Fibroblast of the aortic adventitia (primary cell): ENCODE measurements at regions not wholly inside any gene's neighbourhood (a gene's known extent, or its start where the extent isn't known, plus 50 kb on each side); places are given as distances from the start of the nearest gene placed in this dataset.

Experiments used
- DNase-seq: peaks from one replicate; pipeline ENCODE4 v3.0.0-alpha.2; 2010; ENCODE audit warnings: low read depth
- H3K4me3 ChIP-seq: 2 replicates; pipeline ENCODE4 v1.5.1; 2011; ENCODE audit warnings: low read depth, mild to moderate bottlenecking, control low read depth, low read length, moderate library complexity
- CTCF ChIP-seq: IDR thresholded peaks from 2 replicates; pipeline ENCODE4 v1.5.1; 2011; ENCODE audit warnings: mild to moderate bottlenecking, low read length, control low read depth, inconsistent platforms; ENCODE audit not compliant: insufficient read depth

- DNase-seq = no peak
- no peak for TF ChIP-seq CTCF
- H3K4me3 ChIP-seq = no peak overlapping the region
These were observed 662.8 kb downstream of the OLFM4 start for GRCh38 chr13:53691417-53691816.

DNA sequence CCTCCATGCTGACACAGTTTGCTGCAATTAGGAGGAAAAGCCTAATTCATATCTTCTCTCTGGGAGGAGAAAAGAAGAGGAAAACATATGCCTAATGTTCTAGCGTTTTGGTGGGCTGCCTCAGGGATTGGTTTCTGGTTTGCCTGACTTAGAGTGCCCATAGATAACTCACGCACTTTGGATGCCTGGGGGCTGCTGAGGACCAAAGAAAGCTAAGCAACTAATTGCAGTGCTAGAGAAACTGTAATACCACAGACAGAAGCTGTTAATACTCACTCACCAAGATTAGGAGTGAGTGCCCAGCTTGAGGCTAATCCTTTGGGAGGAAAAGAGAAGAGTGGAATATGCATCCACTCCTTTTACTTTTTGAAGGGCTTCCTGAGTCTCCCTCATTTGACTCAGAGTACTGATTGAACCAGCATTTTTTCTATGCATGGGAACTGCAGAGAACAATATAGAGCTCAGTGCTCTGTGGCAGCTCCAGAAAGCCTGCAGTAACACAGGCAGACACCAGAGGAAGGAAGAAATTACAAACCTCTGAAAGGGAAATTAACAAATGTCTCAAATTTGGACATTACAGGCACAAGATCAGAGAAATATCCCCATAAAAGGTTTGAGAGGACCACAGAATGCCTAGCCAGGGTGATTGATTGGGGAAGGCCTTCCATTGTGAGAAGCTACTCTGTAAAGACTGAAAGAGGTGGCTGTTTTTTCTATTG lies 666.4 kb downstream of the OLFM4 start:
- no peak for DNase-seq
- no peak overlapping the region for H3K4me3 ChIP-seq
- no peak for TF ChIP-seq CTCF

DNA sequence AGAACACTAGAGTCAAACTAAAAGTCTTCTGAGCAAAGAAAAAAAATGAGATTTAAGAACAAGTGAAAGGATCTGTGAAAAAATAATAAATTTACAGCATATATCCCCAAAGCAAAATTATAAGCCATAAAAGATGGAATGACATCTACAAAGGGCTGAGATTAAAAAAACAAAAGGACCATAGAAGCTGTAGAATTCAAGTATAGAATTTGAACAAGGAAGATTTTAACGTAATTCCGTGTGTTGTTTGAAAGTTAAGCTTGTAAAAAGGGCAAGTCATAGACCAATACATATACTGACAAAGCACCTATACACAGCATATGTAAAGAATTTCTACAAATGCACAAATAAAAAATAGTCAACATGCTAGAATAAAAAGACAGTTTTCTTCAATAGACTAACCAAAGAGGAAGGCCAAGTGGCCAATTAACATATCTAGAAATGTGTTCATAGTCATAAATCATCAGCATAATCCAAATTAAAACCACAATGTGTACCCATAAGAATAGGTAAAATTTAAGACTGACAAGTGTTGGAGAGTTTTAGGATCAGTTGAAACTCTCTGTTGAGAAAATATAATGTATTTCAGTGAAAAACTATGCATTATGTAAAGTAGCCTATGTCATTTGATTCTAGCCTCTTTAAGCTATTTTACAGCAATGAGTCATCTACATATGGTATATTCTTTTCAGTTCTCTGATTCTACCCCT lies 674.9 kb downstream of the OLFM4 start:
- no peak for TF ChIP-seq CTCF
- no peak overlapping the region for H3K4me3 ChIP-seq
- DNase-seq = no peak

- TF ChIP-seq CTCF = no peak
- no peak for DNase-seq
- H3K4me3 ChIP-seq = no peak overlapping the region
These were observed 690.7 kb downstream of the OLFM4 start for GRCh38 chr13:53719281-53719680.

DNA sequence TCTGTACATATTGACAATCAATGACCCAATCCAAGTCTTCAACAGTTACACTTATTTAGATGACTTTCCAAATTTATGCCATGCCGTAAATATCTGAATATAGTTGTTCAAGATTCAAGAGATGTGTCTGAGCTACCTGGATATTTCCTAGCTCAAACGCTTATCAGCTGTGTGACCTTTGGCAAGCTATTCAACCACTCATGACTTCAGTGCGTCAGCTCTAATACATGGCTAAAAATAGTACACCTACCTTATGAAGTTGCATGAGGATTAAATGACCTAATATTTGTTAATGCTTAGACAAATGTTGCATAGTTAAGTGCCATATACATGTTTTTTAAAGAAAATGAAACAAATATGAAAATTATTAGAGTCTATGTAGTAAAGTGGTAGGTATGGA lies 704.1 kb downstream of the OLFM4 start:
- H3K4me3 ChIP-seq = no peak overlapping the region
- no peak for TF ChIP-seq CTCF
- DNase-seq = no peak

DNA sequence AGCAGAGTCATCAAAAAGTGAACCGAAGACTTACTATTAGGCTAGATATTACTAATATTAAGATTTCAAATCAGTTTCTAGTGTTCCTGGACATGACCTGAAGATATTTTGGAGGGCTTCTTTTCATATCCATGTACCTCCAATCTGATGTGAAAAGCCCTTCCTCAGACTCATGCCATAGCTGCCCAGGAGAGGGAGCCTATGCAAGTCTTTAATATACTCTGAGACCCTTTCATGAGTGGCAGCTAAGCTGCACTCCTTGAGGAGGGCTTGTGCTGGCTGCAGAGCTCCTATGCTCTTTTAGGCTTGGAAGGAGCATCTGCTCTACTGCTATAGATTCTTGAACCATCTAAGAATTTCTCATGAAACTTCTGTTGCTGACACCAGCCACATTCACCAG lies 715.3 kb downstream of the OLFM4 start:
- TF ChIP-seq CTCF = no peak
- H3K4me3 ChIP-seq = no peak overlapping the region

DNA sequence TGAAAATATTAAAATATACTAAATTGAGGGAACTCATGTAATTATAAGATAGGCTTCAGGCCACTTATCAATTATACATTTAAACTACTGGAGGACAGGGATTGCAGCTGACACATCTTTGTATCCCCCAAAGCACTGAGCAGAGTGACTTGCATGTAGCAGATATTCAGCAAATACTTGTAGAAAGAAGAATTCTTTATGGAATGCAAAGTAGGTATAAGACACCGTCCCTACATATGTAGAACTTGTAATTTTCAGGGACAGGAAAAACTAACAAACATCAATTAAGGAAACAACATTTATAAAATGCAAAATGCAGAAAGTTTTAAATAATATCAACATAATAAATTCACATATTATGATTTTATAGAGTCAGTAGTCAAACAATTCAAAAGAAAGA lies 719.2 kb downstream of the OLFM4 start:
- no peak for DNase-seq
- H3K4me3 ChIP-seq = no peak overlapping the region
- no peak for TF ChIP-seq CTCF

More for the DNA sequence above, 715.3 kb downstream of the OLFM4 start:
- no peak for DNase-seq
